Skeletal muscle cell (primary cell): ENCODE measurements at regions not wholly inside any gene's neighbourhood (a gene's known extent, or its start where the extent isn't known, plus 50 kb on each side); places are given as distances from the start of the nearest gene placed in this dataset.
A peak's percentile ranks its signal among the peaks of the same experiment; 100 is the strongest.

Source experiments
- DNase-seq: peaks from one replicate; pipeline ENCODE4 v3.0.0-alpha.2; 2010; ENCODE audit warnings: low read depth
- H3K4me3 ChIP-seq: 2 replicates; pipeline ENCODE4 v1.5.1; 2011; ENCODE audit warnings: low read depth, mild to moderate bottlenecking, control low read depth, low read length, moderate library complexity

GRCh38 chr12:20213723-20214625, 154.4 kb upstream of the PDE3A start:
- DNase-seq = peak; percentile 37
- H3K4me3 ChIP-seq = no peak overlapping the region

GRCh38 chr12:20220339-20220738, 148.0 kb upstream of the PDE3A start:
- DNase-seq = peak; percentile 20
- H3K4me3 ChIP-seq = no peak overlapping the region

GRCh38 chr12:20232931-20233675, 135.2 kb upstream of the PDE3A start:
- no peak overlapping the region for H3K4me3 ChIP-seq
- no peak for DNase-seq

DNA sequence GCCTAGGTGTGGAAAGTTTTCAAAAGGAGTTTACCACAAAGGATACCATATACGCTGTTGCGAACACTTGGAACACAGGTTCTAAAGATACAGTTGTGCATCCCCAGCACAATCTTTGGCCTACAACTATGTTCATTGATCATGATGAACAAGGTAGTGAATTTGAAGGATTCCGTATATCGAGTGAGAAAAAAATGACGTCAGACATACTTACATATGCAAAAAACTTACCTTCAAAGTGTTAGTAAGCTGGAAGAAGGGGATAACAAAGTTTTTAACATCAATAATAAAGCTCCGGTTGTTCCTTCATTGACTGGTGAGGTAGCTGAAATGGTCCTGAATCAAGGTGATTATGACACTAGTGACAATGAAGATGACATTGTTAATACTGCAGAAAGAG, 133.9 kb upstream of the PDE3A start:
- no peak for DNase-seq

DNA sequence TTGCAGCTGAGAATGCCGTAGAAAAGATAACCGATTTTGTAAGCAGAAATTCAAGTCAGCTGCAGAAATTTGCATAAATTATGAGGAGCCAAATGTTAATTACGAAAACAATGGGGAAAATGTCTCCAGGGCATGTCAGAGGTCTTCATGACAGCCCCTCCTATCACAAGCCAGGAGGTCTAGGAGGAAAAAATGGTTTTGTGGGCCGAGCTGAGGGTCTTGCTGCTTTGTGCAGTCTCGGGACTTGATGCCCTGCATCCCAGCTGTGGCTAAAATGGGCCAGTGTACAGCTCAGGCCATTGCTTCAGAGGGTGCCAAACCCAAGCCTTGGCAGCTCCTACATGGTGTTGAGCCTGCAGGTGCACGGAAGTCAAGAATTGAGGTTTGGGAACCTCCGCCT, 131.2 kb upstream of the PDE3A start:
- H3K4me3 ChIP-seq = no peak overlapping the region
- no peak for DNase-seq

More for the DNA sequence above, 133.9 kb upstream of the PDE3A start:
- no peak overlapping the region for H3K4me3 ChIP-seq

DNA sequence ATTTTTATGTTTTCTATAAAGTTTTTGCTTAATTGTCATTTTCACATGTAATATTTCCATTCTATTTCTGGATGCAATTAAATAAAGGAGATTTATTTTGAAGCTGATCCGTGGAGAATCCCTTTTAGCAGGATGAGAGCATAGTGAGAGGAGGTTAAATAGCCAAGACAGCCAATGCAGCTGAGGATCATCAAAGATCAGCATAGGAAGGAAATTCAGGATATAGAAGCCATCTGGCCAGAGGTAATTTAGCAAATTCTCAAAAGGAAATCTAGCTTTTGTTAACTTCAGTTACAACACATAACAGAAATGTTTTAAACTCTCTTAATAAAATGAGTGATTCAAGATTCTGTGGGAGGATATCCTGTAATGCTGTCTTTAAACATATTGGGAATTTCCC, 122.8 kb upstream of the PDE3A start:
- H3K4me3 ChIP-seq = no peak overlapping the region
- no peak for DNase-seq

- H3K4me3 ChIP-seq = no peak overlapping the region
- no peak for DNase-seq
Observed at GRCh38 chr12:20248646-20249045, 119.7 kb upstream of the PDE3A start.

- DNase-seq = no peak
- H3K4me3 ChIP-seq = no peak overlapping the region
Observed at GRCh38 chr12:20250761-20251160, 117.6 kb upstream of the PDE3A start.

GRCh38 chr12:20257311-20257710, 111.0 kb upstream of the PDE3A start:
- no peak overlapping the region for H3K4me3 ChIP-seq
- DNase-seq = no peak

DNA sequence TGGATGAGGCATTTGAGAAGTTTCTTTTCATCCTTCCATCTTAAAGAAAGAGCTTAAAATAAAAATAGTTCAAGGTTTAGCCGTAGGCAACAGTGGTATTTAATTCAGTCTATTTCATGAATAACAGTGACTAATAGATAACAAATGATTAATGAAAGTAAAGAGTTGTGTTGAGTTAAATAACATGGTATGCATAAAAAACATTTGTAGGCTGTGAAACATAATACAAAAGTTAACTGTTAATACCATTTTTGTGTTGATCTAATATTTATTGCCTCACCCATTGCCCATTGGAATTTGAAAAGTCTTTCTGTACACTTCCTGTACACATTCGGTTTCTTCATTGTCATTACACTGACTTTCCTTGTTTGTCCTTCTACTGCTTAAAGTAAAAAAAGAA, 108.6 kb upstream of the PDE3A start:
- DNase-seq = no peak
- H3K4me3 ChIP-seq = no peak overlapping the region

- no peak for DNase-seq
- H3K4me3 ChIP-seq = no peak overlapping the region
Observed at GRCh38 chr12:20260851-20261250, 107.5 kb upstream of the PDE3A start.

- no peak overlapping the region for H3K4me3 ChIP-seq
- no peak for DNase-seq
Observed at GRCh38 chr12:20262119-20262518, 106.2 kb upstream of the PDE3A start.

GRCh38 chr12:20264026-20264425, 104.3 kb upstream of the PDE3A start:
- H3K4me3 ChIP-seq = no peak overlapping the region
- DNase-seq = no peak

DNA sequence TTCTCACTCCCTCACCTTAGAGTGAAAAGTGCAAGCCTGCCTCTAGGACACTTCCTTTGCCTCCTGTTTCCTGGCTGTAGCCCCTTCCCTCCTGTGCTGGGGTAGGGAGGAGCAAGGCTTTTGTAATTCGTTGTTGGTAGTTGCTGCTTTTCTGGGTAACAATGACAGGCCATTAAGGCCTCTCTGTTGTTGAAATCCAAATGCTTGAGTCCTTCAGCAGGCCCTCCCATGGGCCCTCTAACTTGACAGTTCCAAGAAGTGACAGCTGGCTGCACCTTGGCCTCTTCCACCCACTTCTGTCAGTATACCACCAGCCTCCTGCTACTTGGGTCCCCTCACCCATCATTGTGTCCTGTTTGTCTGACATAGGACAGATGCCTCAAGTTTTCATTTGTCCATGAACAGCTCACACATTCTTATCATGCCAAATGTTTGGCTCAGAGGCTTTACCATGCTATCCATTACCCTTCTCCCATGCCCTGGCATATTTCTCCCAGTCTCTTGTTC, 103.7 kb upstream of the PDE3A start:
- peak; percentile 36 for DNase-seq
- H3K4me3 ChIP-seq = no peak overlapping the region

GRCh38 chr12:20268121-20268732, 100.1 kb upstream of the PDE3A start:
- DNase-seq = peak; percentile 54
- H3K4me3 ChIP-seq = no peak overlapping the region

DNA sequence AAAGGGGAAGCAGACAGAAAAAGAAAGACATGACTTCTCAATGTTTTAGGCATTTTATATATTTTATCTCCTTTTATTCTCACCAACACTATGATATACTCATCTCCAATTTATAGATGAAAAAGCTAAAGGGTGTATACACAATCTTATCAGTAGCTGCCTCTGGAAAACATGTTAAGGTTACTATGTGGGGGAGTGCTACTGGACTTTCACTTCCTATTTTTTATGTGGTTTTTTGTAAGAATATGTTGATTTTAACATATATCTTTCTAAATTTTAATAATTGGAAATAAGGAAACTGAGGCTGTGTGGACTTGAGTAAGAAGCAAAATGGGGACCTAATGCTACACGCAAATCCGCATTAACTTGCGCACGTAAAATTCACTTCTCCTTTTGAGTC, 99.6 kb upstream of the PDE3A start:
- H3K4me3 ChIP-seq = no peak overlapping the region
- DNase-seq = no peak

- H3K4me3 ChIP-seq = no peak overlapping the region
- no peak for DNase-seq
Observed at GRCh38 chr12:20269337-20270067, 98.8 kb upstream of the PDE3A start.

GRCh38 chr12:20270557-20270956, 97.8 kb upstream of the PDE3A start:
- no peak overlapping the region for H3K4me3 ChIP-seq
- DNase-seq = no peak

- peak; percentile 56 for DNase-seq
Observed at GRCh38 chr12:20272161-20272560, 96.2 kb upstream of the PDE3A start.

More at GRCh38 chr12:20272161-20272560, 96.2 kb upstream of the PDE3A start:
- no peak overlapping the region for H3K4me3 ChIP-seq
